Nephron (organoid): ENCODE measurements at regions not wholly inside any gene's neighbourhood (a gene's known extent, or its start where the extent isn't known, plus 50 kb on each side); places are given as distances from the start of the nearest gene placed in this dataset.
A peak's percentile ranks its signal among the peaks of the same experiment; 100 is the strongest.

Source experiments
- H3K27ac Mint-ChIP-seq, 3 experiments: 2 replicates each; pipeline ENCODE4 v1.8.0; 2020; ENCODE audit warnings: mixed read lengths in 3 of 3, mild to moderate bottlenecking in 2 of 3, moderate library complexity in 1 of 3
- H3K27me3 Mint-ChIP-seq: 2 replicates; pipeline ENCODE4 v1.8.0; 2021; ENCODE audit warnings: low read depth, mild to moderate bottlenecking, moderate library complexity, mixed read lengths
- H3K36me3 Mint-ChIP-seq: 2 replicates; pipeline ENCODE4 v1.8.0; 2020; ENCODE audit warnings: low read depth, mixed read lengths
- H3K4me1 Mint-ChIP-seq: 2 replicates; pipeline ENCODE4 v1.8.0; 2020; ENCODE audit warnings: mixed read lengths
- H3K4me3 Mint-ChIP-seq, 3 experiments: 2 replicates each; pipeline ENCODE4 v1.8.0; 2020; ENCODE audit warnings: mild to moderate bottlenecking in 3 of 3, mixed read lengths in 3 of 3, moderate library complexity in 2 of 3
- H3K9me3 Mint-ChIP-seq: 2 replicates; pipeline ENCODE4 v1.8.0; 2020; ENCODE audit warnings: mixed read lengths
- TF ChIP-seq, protein P1 (sequence below), 3 experiments: fragments of 200-600 bp; sonication (generic); IDR thresholded peaks; one replicate each; pipeline ENCODE4 v1.5.0; 2021; ENCODE audit warnings: antibody characterized with exemption in 3 of 3; ENCODE audit not compliant: unreplicated experiment in 3 of 3

DNA sequence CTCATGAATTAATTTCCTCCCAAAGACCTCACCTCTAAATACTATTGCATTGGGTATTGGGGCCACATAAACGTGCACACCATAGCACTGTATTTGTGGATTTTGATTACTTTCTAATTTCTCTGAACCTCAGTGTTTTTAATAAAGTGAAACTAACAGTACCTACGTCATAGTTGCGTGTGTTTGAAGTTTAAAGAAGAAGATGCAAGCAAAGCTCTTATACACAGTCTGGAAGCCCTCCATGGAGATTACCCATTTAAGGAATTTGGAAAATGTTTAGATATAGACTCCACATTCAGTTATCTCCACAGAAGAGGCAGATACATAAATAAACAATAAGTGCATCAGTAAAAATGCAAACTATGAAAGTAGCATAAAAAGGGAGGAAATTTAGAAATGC, 581.1 kb upstream of the GBE1 start:
- TF ChIP-seq, protein P1, sequence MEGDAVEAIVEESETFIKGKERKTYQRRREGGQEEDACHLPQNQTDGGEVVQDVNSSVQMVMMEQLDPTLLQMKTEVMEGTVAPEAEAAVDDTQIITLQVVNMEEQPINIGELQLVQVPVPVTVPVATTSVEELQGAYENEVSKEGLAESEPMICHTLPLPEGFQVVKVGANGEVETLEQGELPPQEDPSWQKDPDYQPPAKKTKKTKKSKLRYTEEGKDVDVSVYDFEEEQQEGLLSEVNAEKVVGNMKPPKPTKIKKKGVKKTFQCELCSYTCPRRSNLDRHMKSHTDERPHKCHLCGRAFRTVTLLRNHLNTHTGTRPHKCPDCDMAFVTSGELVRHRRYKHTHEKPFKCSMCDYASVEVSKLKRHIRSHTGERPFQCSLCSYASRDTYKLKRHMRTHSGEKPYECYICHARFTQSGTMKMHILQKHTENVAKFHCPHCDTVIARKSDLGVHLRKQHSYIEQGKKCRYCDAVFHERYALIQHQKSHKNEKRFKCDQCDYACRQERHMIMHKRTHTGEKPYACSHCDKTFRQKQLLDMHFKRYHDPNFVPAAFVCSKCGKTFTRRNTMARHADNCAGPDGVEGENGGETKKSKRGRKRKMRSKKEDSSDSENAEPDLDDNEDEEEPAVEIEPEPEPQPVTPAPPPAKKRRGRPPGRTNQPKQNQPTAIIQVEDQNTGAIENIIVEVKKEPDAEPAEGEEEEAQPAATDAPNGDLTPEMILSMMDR (IDR thresholded peaks at IDR 0.05; ENCODE audit: unreplicated experiment in 3 of 3), result no peak
- Mint-ChIP-seq H3K4me1 (no peaks in the 10 kb centered on the region), H3K36me3 (no peaks in the 10 kb centered on the region)

DNA sequence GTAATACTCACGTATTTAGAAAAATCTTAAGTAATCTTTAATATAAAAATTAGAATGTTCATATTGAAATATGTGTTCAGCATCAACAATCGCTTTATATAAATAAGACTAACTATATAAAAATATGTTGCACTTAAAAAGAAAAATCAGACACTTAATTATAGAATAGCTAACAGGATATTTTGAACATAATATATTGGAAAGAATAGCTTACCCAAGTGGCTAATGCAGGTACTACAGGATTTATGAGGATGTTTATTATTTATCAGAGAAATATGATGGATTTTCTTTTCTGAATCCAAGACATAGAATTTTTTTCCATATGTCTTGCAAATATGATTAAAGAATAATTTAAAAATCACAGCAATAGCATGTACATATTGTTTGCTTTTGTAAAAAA, 567.9 kb upstream of the GBE1 start:
- no peaks in the 10 kb centered on the region for H3K27me3 Mint-ChIP-seq
- no peaks in the 10 kb centered on the region for H3K4me1 Mint-ChIP-seq
- TF ChIP-seq, protein P1 (IDR thresholded peaks at IDR 0.05; ENCODE audit: unreplicated experiment in 3 of 3), result peak; percentile 22 to 55 (median 43)
- H3K36me3 Mint-ChIP-seq, result no peaks in the 10 kb centered on the region
- H3K9me3 Mint-ChIP-seq, result no peaks in the 10 kb centered on the region
- no peak overlapping the region for H3K4me3 Mint-ChIP-seq
- H3K27ac Mint-ChIP-seq, result no peak overlapping the region

More for the DNA sequence above, 581.1 kb upstream of the GBE1 start:
- H3K4me3 Mint-ChIP-seq, result no peak overlapping the region
- peaks cover 3% of the 10 kb centered on the region for H3K9me3 Mint-ChIP-seq
- H3K27ac Mint-ChIP-seq, result no peak overlapping the region
- H3K27me3 Mint-ChIP-seq, result no peaks in the 10 kb centered on the region

DNA sequence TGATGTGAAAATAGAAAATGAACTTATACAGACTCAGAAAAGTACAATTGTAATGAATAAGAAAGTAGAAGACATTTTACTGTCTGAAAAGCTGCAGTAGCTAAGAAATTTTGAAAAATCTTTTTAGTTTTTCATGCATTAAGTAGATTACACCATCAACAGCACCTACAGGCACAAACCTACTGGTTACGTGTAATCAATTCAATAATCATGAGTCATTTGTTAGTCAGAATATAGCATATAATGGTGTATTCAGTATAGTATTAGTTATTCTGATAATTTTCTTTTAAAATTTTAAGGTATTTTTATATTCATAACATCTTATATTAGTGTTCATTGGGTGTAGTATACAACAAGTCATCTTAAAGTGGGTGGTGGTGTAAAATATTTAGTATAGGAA, 550.5 kb upstream of the GBE1 start:
- Mint-ChIP-seq H3K4me1 (no peaks in the 10 kb centered on the region), H3K4me3 (no peak overlapping the region)

DNA sequence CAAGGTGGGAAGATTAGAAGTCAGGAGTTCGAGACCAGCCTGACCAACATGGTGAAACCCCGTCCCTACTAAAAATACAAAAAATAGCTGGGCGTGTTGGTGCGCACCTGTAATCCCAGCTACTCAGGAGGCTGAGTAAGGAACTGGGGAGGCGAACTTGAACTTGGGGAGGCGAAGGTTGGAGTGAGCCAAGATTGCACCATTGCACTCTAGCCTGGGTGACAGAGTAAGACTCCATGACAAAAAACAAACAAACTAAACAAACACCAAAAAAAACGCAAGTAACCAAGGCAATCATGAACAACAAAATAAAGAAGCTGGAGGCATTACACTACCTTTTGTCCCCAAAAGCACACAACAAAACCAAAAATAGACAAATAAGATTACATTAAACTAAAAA, 547.3 kb upstream of the GBE1 start:
- H3K27ac Mint-ChIP-seq, result no peak overlapping the region
- H3K4me3 Mint-ChIP-seq, result no peak overlapping the region
- H3K27me3 Mint-ChIP-seq, result no peaks in the 10 kb centered on the region
- TF ChIP-seq, protein P1 (IDR thresholded peaks at IDR 0.05; ENCODE audit: unreplicated experiment in 3 of 3), result no peak
- peaks cover 4% of the 10 kb centered on the region for H3K9me3 Mint-ChIP-seq
- no peaks in the 10 kb centered on the region for H3K36me3 Mint-ChIP-seq
- no peaks in the 10 kb centered on the region for H3K4me1 Mint-ChIP-seq

More for the DNA sequence above, 550.5 kb upstream of the GBE1 start:
- TF ChIP-seq, protein P1 (IDR thresholded peaks at IDR 0.05; ENCODE audit: unreplicated experiment in 3 of 3), result no peak
- H3K36me3 Mint-ChIP-seq, result no peaks in the 10 kb centered on the region
- no peaks in the 10 kb centered on the region for H3K9me3 Mint-ChIP-seq
- no peaks in the 10 kb centered on the region for H3K27me3 Mint-ChIP-seq
- no peak overlapping the region for H3K27ac Mint-ChIP-seq

GRCh38 chr3:82306189-82306588, 544.7 kb upstream of the GBE1 start:
- Mint-ChIP-seq H3K9me3 (peaks cover 4% of the 10 kb centered on the region), H3K4me1 (no peaks in the 10 kb centered on the region), H3K27ac (no peak overlapping the region), H3K4me3 (no peak overlapping the region), H3K27me3 (no peaks in the 10 kb centered on the region), H3K36me3 (no peaks in the 10 kb centered on the region)
- TF ChIP-seq, protein P1 (IDR thresholded peaks at IDR 0.05; ENCODE audit: unreplicated experiment in 3 of 3), result no peak

DNA sequence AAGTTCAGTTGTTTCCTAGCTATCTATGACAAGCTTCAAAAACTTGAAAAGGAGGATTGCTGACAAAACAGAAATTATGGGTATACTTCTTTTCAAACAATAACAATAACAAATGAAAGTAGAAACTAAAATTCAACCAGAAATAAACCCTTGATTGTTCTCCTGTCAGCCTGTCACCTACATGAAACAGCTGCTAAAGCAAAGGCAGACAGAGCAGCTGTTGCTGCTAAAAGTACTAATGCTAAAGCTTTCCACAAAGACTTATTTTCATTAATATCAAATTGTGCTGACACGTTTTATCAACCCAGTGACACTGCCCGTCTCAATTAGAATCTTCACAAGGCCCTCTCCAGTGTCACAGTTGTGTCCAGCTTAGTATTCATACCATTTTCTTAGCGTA, 533.2 kb upstream of the GBE1 start:
- TF ChIP-seq, protein P1 (IDR thresholded peaks at IDR 0.05; ENCODE audit: unreplicated experiment in 3 of 3), result no peak
- Mint-ChIP-seq H3K27me3 (no peaks in the 10 kb centered on the region), H3K4me1 (peaks cover 8% of the 10 kb centered on the region), H3K27ac (peak overlapping the region; percentile 38 to 54 (median 53)), H3K36me3 (no peaks in the 10 kb centered on the region), H3K9me3 (peaks cover 5% of the 10 kb centered on the region), H3K4me3 (no peak overlapping the region)
